MM.1S (cell line): ENCODE measurements at regions not wholly inside any gene's neighbourhood (a gene's known extent, or its start where the extent isn't known, plus 50 kb on each side); places are given as distances from the start of the nearest gene placed in this dataset.

Experiments used
- DNase-seq: peaks from one replicate; pipeline ENCODE4 v3.0.0-alpha.2; 2015
- H2AFZ ChIP-seq: fragments of 300-600 bp; sonication (generic); 2 replicates; pipeline ENCODE4 v1.6.0; 2016; ENCODE audit warnings: antibody characterized with exemption, low read length
- H3F3A ChIP-seq: fragments of 300-600 bp; sonication (generic); 2 replicates; pipeline ENCODE4 v1.6.1; 2016; ENCODE audit warnings: mild to moderate bottlenecking, antibody characterized with exemption, low read length, moderate library complexity, mixed read lengths; ENCODE audit not compliant: insufficient read depth
- H3K27ac ChIP-seq: fragments of 300-600 bp; sonication (generic); 2 replicates; pipeline ENCODE4 v1.5.1; 2016; ENCODE audit warnings: mild to moderate bottlenecking, low read length
- H3K27me3 ChIP-seq: fragments of 300-600 bp; sonication (generic); replicated peaks from 2 replicates; pipeline ENCODE4 v1.6.0; 2016; ENCODE audit warnings: low read length; ENCODE audit not compliant: insufficient read depth
- H3K36me3 ChIP-seq: fragments of 300-600 bp; sonication (generic); replicated peaks from 2 replicates; pipeline ENCODE4 v1.6.1; 2016; ENCODE audit warnings: mild to moderate bottlenecking, low read length, mixed read lengths; ENCODE audit not compliant: insufficient read depth
- H3K4me1 ChIP-seq: fragments of 300-600 bp; sonication (generic); 2 replicates; pipeline ENCODE4 v1.6.1; 2016; ENCODE audit warnings: low read length, mixed read lengths
- H3K4me2 ChIP-seq: fragments of 300-600 bp; sonication (generic); 2 replicates; pipeline ENCODE4 v1.6.0; 2016; ENCODE audit warnings: low read depth, low read length
- H3K4me3 ChIP-seq: fragments of 300-600 bp; sonication (generic); 2 replicates; pipeline ENCODE4 v1.5.1; 2016; ENCODE audit warnings: low read length, mixed read lengths
- H3K79me2 ChIP-seq: fragments of 300-600 bp; sonication (generic); 2 replicates; pipeline ENCODE4 v1.6.1; 2016; ENCODE audit warnings: mixed run types, low read length, mixed read lengths
- H3K9ac ChIP-seq: fragments of 300-600 bp; sonication (generic); 2 replicates; pipeline ENCODE4 v1.6.1; 2016; ENCODE audit warnings: low read length, mixed read lengths
- H3K9me2 ChIP-seq: fragments of 300-600 bp; sonication (generic); replicated peaks from 2 replicates; pipeline ENCODE4 v1.6.1; 2016; ENCODE audit warnings: mild to moderate bottlenecking, low read length, mixed read lengths; ENCODE audit not compliant: insufficient read depth
- H3K9me3 ChIP-seq: fragments of 300-600 bp; sonication (generic); replicated peaks from 2 replicates; pipeline ENCODE4 v1.6.1; 2016; ENCODE audit warnings: mild to moderate bottlenecking, low read length, mixed read lengths; ENCODE audit not compliant: insufficient read depth
- H4K20me1 ChIP-seq: fragments of 300-600 bp; sonication (generic); 2 replicates; pipeline ENCODE4 v1.6.1; 2016; ENCODE audit warnings: mild to moderate bottlenecking, low read length, moderate library complexity, mixed read lengths; ENCODE audit not compliant: insufficient read depth
- EZH2 ChIP-seq: fragments of 300-600 bp; sonication (generic); optimal IDR thresholded peaks from 2 replicates; pipeline ENCODE3; 2017; ENCODE audit warnings: low read depth, mild to moderate bottlenecking, antibody characterized with exemption, low read length, mixed read lengths
- EZH2phosphoT487 ChIP-seq: fragments of 300-600 bp; sonication (generic); IDR thresholded peaks from 2 replicates; pipeline ENCODE4 v1.6.1; 2018; ENCODE audit warnings: antibody characterized with exemption, low read length
- TF ChIP-seq, protein P1 (sequence below): fragments of 300-600 bp; sonication (generic); IDR thresholded peaks from 2 replicates; pipeline ENCODE4 v1.5.1; 2016; ENCODE audit warnings: antibody characterized with exemption, low read length, mixed read lengths

DNA sequence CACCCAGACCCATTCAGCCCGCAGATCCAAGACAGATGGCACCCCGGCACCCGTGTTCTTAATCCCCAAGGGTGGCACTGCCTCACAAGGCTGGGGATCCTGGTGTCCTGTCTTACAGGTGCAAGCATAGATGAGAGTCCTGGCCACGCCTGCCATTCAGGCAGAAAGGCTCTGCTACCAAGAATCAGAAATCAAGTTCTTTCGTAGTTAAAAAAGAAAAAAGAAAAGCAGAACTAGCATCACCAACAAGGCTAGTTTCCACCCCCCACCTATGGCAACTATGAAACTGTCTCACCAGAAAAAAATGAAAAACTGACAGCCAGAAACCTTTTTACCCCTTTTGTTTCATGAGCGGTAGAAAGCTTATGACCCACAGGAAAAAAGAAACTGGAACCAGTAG lies 170.4 kb downstream of the SYK start:
- Histone ChIP-seq H3K27me3 (no peaks in the 10 kb centered on the region), H3K9me3 (no peaks in the 10 kb centered on the region), H3K9ac (peak overlapping the region; percentile 77), H3K4me3 (peak overlapping the region; percentile 18; the same call in 1 of the 2 replicates), H3K79me2 (no peaks in the 10 kb centered on the region), H3K9me2 (no peaks in the 10 kb centered on the region), H3F3A (peaks cover 41% of the 10 kb centered on the region), H3K4me1 (peaks cover 56% of the 10 kb centered on the region), H3K36me3 (no peaks in the 10 kb centered on the region), H2AFZ (peak overlapping the region; percentile 7; the same call in 1 of the 2 replicates), H3K4me2 (peak overlapping the region; percentile 60), H4K20me1 (no peaks in the 10 kb centered on the region), H3K27ac (peak overlapping the region; percentile 96)
- DNase-seq = peak; percentile 87
- TF ChIP-seq EZH2 (no peak), EZH2phosphoT487 (no peak)
- TF ChIP-seq, protein P1, sequence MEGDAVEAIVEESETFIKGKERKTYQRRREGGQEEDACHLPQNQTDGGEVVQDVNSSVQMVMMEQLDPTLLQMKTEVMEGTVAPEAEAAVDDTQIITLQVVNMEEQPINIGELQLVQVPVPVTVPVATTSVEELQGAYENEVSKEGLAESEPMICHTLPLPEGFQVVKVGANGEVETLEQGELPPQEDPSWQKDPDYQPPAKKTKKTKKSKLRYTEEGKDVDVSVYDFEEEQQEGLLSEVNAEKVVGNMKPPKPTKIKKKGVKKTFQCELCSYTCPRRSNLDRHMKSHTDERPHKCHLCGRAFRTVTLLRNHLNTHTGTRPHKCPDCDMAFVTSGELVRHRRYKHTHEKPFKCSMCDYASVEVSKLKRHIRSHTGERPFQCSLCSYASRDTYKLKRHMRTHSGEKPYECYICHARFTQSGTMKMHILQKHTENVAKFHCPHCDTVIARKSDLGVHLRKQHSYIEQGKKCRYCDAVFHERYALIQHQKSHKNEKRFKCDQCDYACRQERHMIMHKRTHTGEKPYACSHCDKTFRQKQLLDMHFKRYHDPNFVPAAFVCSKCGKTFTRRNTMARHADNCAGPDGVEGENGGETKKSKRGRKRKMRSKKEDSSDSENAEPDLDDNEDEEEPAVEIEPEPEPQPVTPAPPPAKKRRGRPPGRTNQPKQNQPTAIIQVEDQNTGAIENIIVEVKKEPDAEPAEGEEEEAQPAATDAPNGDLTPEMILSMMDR = no peak

DNA sequence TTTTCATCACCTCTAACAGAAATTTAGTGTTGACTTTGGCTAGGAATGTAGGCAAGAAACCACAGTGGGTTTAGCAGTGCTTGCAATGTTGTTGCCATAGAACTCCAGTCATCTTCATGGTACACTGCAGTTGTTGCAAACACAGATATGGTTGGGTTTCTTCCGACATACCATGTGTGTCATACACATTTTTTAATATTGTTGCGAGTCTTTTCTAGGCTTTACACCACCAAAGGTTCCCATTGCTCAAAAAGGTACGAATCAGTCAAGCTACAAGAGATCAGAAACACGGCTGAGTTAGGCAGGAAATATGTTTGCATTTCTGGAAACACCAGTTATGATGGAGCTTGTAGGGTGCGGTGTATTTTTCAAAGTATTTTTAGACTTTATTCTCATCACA lies 172.4 kb downstream of the SYK start:
- Histone ChIP-seq H3K4me2 (peak overlapping the region; percentile 60), H3K9ac (peak overlapping the region; percentile 77)

DNA sequence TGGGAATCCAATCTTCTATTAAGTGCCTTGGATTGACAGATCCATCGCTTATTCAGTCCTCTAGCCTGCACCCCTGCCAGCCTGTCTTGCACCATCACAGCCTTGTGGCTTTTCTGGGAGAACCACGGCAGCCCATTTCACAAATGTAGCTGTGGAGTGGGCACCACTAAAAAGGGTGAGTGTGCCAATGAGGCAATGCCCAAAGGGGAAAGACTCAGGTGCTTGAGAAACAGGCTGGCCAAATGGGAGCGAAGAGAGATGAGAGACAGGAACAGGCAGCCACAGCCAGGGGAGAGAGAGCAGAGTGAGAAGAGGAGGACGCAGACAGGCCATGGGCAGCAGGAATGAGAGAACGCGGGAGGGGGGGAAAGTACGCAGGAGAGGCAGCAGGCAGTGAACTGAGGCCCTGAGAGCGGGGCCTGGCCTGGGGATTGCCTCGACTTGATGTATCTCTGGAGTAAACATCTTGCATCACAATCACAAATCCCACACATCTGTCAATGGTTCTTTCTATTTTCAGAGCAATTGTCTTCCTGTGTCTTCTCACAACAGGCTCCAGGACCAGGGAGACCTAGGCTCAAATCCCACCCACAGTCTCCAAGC lies 173.1 kb downstream of the SYK start:
- TF ChIP-seq EZH2 (no peak), EZH2phosphoT487 (no peak)
- TF ChIP-seq, protein P1 = no peak
- H3K27me3 ChIP-seq = no peaks in the 10 kb centered on the region
- H3K4me3 ChIP-seq = no peak overlapping the region
- no peaks in the 10 kb centered on the region for H3K36me3 ChIP-seq
- peak overlapping the region; percentile 8; the same call in 1 of the 2 replicates for H2AFZ ChIP-seq
- no peak for DNase-seq
- peak overlapping the region; percentile 60 for H3K4me2 ChIP-seq
- H3K79me2 ChIP-seq = no peaks in the 10 kb centered on the region
- H3K9ac ChIP-seq = peak overlapping the region; percentile 77
- H3K9me3 ChIP-seq = no peaks in the 10 kb centered on the region
- no peaks in the 10 kb centered on the region for H4K20me1 ChIP-seq
- H3K9me2 ChIP-seq = no peaks in the 10 kb centered on the region
- peaks cover 41% of the 10 kb centered on the region for H3F3A ChIP-seq
- peaks cover 64% of the 10 kb centered on the region for H3K4me1 ChIP-seq
- peak overlapping the region; percentile 96 for H3K27ac ChIP-seq

More for the DNA sequence above, 172.4 kb downstream of the SYK start:
- peak; percentile 70 for DNase-seq
- peak overlapping the region; percentile 96 for H3K27ac ChIP-seq
- H3K79me2 ChIP-seq = no peaks in the 10 kb centered on the region
- H3K36me3 ChIP-seq = no peaks in the 10 kb centered on the region
- H2AFZ ChIP-seq = 0 out of 2 replicates have a peak overlapping the region, but pooled peaks have one; percentile 0
- no peak overlapping the region; the same call in 1 of the 2 replicates for H3K4me3 ChIP-seq
- H3K9me3 ChIP-seq = no peaks in the 10 kb centered on the region
- TF ChIP-seq EZH2phosphoT487 = no peak
- TF ChIP-seq, protein P1 = no peak
- TF ChIP-seq EZH2 = no peak
- H3F3A ChIP-seq = peaks cover 41% of the 10 kb centered on the region
- H4K20me1 ChIP-seq = no peaks in the 10 kb centered on the region
- H3K4me1 ChIP-seq = peaks cover 58% of the 10 kb centered on the region
- H3K9me2 ChIP-seq = no peaks in the 10 kb centered on the region
- no peaks in the 10 kb centered on the region for H3K27me3 ChIP-seq
